Femur (tissue), 1 donor: ENCODE measurements at regions not wholly inside any gene's neighbourhood (a gene's known extent, or its start where the extent isn't known, plus 50 kb on each side); places are given as distances from the start of the nearest gene placed in this dataset.
"Not testable (repeated sequence)": the region's sequence is repeated elsewhere in the genome, so short reads cannot be mapped to it uniquely, and the experiment has no call there.

ENCODE experiments used
- DNase-seq: peaks from one replicate; pipeline ENCODE4 v3.0.0-alpha.2; 2017

DNA sequence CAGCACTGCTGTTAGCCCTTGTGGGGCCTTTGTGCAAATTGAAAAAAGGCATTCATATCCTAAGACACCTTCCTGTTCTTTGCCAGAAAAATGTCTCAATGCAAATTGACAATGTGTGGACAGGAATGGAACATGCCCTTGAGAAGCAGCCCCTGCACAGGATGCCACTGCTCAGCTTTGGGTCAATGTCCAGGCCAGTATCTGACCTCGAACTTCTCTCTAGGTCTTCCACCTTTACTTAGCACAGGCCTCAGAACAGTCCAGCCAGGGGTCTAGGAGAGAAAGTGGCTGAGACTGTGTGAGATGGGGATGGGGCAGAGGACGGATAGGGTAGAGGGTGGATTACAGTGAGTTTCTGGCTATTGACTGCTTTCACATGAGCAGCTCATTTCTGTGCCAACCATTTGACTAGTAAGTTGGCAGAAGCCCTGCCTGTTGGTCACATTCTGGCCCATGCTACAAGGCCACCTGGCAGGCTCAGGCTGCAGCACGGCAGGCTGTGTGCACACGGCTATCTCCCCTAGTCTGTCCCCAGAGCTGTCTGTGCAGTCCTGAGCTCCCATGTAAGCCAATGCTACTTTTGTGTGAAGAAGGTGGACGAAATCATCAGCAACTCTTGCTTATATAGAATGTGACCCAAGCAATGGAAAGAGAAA, 254.5 kb upstream of the PLGLB1 start:
- not testable (repeated sequence) for DNase-seq

DNA sequence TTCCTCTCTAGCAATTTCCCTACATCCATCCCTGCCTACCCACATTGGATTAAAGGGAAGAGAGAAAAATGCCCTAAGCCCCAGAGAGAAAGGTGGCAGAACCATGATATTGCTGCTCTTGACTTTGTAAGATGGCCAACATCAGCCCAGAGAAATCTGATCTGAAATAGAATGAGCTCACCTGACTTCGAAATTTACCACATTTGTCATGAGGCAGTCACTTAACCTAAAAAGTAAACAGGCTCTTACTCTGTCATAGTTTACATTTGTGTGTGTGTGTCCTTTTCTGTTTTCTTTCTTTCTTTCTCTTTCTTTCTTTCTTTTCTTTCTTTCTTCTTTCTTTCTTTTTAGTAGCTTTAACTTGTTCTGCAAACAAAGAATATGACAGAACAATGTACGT, 255.0 kb upstream of the PLGLB1 start:
- not testable (repeated sequence) for DNase-seq

DNA sequence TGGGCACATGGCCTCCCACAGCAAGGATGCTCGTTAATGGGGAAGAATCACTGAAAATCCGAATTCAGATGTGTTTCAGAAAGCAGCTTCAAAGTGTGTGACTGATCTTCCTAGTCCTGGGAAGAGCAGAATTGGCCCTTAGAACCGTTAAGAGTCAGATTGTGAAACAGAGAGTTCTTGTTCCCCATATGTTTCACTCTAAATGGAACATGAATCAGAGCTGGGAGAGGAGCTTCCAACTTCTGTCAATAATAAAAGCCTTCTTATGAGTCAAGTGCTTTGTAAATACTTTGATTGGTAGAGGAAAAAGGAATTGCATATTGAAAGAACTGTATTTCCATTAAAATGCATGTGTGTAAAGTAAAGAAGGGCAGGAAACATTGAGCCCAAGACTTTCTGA, 256.1 kb upstream of the PLGLB1 start:
- DNase-seq: not testable (repeated sequence)

DNA sequence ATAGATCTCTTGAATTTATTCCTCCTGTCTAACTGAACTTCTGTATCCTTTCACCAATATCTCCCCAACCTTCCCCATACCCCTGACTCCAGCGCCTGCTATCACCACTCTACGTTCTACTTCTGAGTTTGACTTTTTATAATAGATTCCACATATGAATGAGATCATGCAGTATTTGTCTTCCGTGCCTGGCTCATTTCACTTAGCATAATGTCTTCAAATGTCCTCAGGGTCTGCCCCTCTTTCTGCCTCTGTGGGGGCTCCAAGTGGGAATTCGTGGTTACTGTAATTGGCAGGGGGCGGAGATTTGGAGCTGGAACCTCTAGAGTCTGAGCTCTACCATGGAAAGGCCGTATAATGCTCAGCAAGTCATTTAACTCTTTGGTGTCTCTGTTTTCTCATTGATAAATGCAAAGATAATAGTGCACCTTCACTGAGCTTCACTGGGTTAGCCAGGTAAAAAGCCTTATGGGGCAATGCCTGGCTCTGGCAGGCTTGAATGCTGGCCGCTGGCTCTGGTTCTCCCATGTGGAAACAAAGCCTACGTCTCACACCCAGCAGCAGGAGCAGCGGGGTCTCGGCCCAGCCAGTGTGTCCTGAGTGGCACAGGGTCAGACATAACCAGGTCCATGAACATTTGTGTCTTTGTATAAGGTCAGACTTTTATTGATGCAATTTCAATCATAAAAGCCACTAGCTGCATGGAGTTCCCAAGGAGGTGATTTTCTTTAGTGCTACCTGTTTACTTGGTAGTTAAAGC, 259.1 kb upstream of the PLGLB1 start:
- DNase-seq: not testable (repeated sequence)

DNA sequence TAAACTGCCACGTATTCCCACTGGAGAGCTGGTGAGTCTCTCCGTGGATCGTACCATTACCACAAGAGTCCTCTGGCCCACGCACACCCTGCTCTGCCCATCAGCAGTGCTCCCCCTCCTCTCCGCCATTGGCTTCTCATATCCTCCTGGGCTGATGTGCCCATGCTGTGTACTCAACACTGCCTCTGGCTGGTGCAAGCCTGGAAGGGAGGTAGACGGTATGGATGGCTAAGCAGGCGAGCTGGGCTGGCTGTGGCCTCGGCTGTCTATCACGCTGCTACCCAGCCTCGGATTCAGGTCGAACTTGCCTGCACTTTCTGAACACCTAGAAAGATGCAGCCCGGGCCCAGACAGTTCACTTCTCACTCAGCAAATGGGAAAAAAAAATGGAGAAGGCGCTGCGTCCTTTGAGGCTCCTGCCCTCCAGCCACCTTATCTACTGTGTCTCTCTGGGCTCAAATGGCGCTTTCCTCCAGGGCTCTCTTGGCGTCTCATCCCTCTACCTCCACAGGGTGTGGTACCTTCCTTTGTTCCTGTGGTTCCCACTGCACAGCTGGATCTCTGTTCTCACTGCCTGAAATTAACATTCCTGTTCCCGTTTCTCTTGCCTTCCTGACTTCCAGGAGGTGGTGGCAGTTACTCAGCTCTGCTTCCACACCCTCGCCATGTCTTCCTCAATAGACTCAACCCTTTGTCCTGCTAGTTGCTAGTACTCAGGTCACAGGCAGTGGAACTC, 262.3 kb upstream of the PLGLB1 start:
- not testable (repeated sequence) for DNase-seq

DNA sequence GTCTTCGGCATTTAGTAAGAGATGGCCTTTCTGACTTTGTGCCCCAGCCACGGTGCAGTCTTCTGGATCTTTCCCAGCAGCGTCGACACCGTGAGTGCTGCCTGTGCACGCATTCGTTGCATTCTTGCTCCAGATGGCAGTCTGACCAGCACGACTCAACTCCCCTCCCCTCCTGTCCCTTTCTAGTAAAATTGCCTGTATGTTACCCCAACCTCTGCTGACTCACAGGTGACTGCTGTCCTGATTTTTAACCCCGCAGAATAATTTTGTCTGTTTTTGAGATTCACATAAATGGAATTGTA, 262.8 kb upstream of the PLGLB1 start:
- not testable (repeated sequence) for DNase-seq

DNA sequence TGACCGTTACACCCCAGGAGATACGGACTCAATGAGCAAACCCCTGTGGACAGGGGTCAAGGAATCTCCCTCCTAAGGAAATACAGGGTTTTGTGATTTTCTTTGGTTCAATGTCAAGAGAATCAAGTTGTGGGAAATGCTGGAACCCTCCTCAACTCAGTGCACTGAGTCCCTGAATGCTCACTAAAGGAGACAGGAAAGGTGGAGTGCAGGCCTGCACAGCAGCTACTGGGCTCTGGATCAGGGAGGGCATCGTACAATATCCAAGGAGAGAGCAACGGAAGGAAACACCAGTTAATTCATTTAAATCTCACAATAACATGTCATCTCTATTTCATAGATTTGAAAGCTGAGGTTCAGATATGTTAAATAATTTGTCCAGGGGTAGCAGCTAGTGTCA, 263.5 kb upstream of the PLGLB1 start:
- DNase-seq: not testable (repeated sequence)

DNA sequence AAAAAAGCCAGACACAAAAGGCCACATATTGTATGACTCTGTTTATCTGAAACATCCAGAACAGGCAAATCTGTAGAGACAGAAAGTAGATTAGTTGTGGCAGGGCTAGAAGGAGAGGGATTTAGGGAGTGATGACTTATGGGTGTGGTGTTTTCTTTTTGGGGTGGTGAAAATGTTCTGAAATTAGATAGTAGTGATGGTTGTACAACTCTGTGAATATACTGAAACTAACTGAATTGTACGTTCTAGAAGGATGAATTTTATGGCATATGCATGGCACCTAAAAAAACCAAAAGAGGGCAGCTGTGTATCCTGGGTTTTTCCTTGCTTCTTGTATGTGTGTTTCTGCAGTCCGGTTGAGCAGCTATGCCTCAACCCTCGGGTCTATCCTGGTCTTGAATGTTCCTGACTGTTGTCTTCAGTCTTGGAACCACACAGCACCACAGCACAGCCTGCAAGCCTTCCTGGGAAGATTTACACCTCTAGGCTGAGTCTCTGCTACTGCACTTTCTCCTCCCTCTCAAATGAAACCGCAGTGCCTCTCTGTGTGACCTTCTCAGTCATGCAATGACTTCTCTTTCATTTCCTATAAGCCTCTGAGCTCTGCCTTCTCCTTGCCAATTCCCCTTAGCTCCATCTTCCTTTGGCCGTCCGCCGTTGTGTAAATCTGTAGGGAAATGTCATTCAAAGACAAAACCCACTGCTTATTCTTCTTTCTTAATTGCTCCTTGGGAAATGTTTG, 269.1 kb upstream of the PLGLB1 start:
- not testable (repeated sequence) for DNase-seq

DNA sequence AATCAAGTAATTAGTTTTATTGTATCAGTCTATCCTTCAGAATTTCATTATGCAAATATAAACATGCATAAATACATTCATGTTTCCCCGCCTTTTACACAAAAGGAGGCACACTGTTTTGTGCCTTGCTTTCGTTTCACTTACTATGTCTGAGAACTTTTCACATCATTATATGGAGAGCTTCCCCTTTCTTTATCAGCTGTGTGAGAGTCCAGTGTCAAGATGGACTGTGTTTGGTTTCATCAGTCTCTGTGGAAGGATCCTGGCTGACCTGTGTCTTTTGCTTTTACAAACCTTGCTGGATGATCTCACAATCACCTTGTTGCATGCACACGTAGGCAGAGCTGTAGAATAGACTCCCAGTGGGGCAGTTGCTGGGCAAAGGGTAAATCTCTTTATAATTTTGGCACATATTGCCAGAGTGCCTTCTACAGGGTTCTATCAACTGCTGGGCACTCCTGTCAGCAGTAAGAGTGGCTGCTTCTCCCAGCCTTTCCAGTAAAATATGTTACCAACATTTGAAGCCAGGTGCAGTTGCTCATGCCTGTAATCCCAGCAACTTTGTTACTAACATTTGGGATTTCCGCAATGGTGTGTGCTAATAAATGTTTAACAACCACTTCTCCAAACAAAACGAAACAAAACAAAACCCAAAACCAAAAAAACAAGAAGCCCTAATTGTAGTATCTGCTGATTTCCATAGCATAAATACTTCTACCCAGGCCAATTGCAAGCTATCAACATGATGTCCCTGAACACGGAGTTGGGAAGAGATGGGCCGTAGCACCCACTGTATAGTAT, 270.0 kb upstream of the PLGLB1 start:
- DNase-seq: not testable (repeated sequence)

DNA sequence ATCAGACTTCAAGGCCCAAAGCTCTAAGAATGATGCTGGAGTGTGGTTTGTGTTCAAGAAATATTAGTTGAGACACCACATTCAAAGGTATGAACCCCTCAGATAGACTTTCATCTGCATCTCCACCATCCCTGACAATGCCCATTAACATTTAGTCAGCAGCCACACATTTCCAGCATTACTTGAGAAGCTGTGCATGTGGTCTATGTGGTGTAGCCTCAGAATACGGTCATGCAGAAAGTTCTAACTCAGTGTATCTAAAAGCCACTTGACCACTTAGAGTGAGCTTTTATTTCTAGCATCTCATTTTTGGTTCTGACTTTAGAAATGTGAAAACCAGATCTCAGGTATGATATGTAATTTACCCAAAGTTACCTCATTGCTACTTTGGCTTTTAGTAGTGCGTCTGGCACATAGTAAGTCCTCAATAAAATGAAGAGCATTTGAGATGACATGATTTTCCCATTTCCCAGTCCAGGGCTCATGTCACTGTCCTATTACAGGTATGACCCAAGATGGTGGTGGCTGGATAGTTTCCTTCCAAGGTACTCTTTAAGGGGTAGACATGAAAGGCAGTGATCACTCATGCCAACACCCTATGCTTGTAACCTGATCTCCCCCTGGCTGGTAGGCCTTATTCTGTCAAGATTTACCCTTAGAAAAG, 272.4 kb upstream of the PLGLB1 start:
- DNase-seq: not testable (repeated sequence)

DNA sequence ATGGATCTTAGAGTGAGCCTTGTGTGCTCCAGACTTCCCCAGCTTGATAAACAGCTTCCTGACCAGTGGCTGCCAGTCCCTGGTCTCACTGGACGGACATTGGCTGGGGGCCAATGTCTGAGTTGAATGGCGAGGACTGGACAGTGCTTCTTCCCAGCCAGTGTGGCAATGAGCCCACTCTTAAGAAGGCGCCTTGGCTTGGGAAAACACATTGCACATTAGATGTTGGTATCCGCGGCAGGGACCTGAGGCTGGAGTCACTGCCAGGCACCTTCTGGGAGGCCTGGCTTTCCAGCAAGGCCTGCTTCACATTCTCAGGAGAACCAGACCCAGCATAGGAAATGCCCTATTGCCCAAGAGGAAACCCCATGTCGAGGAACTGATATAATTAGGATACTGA, 273.5 kb upstream of the PLGLB1 start:
- DNase-seq: not testable (repeated sequence)

DNA sequence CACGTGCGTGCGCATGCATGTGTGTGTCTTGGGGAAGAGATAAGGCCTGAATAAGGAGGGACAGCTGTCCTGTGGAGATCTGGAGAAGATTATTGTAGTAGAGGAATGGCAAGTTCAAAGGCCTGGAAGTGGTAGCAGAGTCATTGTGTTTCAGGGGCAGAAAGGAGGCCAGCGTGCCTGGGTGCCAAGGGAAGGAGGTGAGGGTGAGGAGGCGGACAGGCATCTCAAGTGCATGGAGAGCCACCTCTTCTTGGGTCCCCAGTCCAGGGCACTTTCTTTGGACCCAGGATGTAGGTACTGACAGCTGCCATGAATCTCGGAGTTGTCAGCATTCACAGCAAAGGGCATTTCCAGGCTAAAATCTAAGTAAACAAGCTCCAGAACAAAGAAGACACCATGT, 279.7 kb upstream of the PLGLB1 start:
- not testable (repeated sequence) for DNase-seq

DNA sequence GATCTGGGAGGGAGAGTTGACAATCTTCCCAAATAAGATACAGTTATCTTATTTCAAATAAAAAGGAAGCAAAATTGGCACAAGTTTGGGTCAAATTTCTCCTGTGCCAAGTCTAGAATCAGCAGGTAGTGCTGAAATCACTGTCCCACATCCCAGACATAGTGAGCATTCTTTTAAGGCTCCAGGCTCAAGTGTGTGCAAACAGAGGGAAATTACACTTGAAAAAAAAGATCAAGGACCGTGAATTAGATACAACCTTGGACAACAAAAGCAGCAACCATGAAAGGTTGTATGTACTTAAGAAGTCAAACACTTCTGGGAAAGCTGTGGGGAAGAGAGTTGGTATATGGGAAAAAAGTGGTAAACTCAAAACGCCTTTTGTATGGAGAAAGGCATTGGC, 280.2 kb upstream of the PLGLB1 start:
- DNase-seq: not testable (repeated sequence)

DNA sequence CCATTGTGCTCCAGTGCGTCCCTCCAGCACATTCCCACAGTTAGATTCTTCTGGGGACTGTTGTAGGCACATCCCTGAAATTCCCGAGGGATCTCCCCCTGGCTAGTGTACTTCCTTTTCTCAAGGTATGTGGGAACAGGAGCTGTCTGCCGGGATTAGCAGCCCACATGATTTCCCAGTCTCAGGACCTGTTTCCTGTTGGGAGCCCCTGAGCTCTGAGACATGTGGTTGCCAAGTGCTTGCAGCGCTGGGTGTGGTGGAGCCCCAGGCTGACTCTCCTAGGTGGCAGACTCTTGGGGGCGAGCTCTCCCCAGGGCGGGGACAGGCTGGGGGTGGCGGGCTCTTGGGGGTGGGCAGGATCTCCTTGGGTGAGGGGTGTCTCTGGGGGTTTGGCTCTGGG, 287.0 kb upstream of the PLGLB1 start:
- not testable (repeated sequence) for DNase-seq

DNA sequence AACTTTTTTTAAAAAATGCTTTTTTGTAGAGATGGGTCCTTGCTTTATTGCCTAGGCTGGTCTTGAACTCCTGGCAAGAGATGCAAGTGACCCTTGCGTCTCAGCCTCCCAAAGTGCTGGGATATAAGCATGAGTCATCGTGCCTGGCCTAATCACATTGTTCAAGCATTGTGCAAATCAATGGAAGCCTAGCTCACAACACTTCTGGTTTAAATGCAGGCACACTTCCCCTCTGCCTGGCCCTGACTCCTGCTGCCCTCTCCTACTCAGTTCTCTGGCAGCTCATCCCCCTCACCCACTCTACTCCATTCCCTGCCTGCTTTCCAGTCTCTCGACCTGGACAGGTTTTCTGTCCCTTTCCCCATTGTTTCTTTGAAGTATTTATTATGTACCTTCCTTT, 288.1 kb upstream of the PLGLB1 start:
- not testable (repeated sequence) for DNase-seq

DNA sequence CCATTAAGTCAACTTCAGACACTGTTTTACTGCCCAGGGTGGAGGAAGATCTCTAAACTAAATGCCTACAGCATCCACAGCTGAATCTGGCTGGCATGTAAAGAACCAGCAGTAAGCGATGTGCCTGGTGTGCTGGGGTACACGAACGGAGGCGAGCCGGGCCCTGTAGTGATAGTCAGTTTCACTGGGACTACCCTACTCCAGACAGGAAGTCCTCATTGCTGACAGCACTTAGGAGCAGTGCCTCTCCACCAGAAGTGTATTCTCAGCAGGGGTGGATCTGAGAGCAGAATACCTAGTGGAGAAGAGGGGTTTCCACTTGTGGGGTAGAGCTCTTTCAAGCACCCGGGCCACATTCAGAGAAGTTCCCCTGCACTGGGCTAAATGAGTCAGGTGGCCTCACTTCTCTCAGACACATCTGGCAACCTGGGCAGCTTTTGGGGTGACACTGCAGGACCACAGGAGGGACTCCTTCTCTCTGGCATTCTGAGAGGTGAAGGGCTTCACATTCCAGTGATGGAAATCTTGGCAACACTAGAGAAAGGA, 290.3 kb upstream of the PLGLB1 start:
- not testable (repeated sequence) for DNase-seq

DNA sequence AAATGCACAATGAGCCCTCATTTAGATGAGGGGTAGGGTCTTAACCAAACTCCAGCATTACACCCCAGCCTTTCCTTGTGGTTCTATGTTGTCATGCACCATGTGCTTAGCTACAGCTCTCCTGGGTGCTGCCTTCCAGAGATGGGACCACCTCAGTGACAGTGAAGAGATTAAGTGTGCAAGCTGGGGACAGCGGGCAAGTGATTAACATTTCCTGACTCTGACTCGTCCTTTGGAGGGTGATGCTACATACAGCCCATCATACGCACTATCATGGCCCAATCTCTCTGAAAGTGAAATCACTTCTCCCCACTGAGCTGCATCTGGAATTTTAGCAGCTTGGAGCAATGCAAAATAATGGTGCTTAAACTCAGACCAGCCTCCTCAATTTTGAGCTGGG, 293.0 kb upstream of the PLGLB1 start:
- not testable (repeated sequence) for DNase-seq

DNA sequence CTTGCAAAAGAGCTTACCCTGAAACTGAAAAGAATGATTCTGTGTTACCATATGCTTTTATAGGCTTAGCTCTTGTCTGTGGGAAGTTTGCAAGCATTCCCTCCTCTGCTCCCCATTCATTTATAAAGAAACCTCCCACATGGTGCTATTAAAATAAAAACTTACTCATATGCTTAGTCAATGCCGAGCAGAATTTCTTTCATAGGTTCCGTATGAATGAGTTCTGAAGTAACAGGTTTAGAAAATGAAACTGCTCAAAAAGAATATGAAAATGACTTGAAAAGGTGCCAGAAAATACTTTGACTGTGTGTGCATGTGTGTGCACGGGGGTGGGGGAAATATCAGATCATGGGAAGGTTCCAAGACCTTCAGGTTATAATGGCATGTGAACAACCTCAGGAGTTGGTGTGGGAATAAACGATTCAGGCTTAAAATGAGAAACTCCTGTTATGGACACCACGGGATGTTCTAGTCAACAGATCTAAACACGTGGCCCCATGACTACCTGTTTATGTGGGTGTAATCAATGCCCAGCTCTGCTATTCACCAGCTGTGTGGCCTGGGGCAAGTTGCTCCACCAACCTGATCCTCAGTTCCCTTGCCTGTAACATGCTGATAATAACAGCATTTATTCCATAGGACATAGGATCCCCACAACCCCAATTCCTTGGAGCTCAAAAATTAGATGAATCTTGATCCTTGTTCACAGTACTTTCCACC, 293.7 kb upstream of the PLGLB1 start:
- not testable (repeated sequence) for DNase-seq

DNA sequence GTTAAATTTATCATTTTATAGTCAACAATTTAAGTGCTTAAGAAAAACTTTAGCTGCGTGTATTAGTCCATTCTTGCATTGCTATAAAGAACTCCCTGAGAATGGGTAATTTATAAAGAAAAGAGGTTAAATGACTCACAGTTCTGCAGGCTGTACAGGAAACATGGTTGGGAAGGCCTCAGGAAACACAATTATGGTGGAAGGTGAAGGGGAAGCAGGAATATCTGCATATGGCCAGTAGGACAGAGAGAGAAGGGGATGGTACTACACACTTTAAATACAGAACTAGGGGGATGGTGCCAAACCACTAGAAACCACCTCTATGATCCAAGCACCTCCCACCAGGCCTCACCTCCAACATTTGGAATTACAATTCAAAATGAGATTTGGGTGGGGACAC, 295.5 kb upstream of the PLGLB1 start:
- DNase-seq: not testable (repeated sequence)

DNA sequence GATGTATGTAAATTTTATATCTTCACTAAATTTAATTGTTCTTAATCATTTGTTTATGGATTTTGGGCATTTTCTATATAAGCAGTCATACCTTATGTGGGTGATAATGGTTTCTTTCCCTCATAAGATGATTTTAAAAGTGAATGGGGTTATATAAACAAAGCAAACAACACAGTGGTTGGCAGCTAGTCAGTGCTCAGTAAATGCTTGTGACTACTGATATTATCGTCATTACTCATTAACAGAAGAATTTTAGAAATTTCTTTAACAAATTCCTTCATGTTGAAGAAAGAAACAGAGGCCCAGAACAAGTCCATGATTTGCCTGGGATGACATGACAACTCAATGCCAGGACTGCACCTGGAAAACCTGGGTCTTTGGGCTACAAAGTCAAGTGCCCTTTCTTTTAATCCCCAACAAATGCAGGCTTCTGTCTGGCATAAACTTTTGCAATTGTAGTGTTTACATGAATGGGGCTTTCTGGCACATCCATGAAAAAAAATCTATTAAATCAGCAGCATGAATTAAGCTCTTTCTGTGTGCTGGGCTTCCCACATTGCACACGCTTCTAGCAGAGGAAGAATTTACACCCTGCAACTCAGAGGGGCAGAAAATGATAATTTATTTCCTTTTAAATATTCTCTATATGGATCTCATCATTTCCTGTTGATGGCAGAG, 297.3 kb upstream of the PLGLB1 start:
- not testable (repeated sequence) for DNase-seq
